PC-9 (cell line): ENCODE measurements at regions not wholly inside any gene's neighbourhood (a gene's known extent, or its start where the extent isn't known, plus 50 kb on each side); places are given as distances from the start of the nearest gene placed in this dataset.

Experiments used
- EZH2 ChIP-seq: fragments of 200-600 bp; sonication (generic); IDR thresholded peaks from 2 replicates; pipeline ENCODE4 v1.8.0; 2017; ENCODE audit warnings: antibody characterized with exemption, low read depth
- TF ChIP-seq, protein P1 (sequence below): fragments of 200-600 bp; sonication (generic); conservative IDR thresholded peaks from 2 replicates; pipeline ENCODE4 v1.6.1; 2017; ENCODE audit warnings: mixed run types, antibody characterized with exemption, mild to moderate bottlenecking, moderate library complexity

GRCh38 chr1:29906927-29907326, 670.6 kb downstream of the PTPRU start:
- TF ChIP-seq, protein P1, sequence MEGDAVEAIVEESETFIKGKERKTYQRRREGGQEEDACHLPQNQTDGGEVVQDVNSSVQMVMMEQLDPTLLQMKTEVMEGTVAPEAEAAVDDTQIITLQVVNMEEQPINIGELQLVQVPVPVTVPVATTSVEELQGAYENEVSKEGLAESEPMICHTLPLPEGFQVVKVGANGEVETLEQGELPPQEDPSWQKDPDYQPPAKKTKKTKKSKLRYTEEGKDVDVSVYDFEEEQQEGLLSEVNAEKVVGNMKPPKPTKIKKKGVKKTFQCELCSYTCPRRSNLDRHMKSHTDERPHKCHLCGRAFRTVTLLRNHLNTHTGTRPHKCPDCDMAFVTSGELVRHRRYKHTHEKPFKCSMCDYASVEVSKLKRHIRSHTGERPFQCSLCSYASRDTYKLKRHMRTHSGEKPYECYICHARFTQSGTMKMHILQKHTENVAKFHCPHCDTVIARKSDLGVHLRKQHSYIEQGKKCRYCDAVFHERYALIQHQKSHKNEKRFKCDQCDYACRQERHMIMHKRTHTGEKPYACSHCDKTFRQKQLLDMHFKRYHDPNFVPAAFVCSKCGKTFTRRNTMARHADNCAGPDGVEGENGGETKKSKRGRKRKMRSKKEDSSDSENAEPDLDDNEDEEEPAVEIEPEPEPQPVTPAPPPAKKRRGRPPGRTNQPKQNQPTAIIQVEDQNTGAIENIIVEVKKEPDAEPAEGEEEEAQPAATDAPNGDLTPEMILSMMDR: no peak
- TF ChIP-seq EZH2: no peak
